ENCODE measurements at regions not wholly inside any gene's neighbourhood (a gene's known extent, or its start where the extent isn't known, plus 50 kb on each side); places are given as distances from the start of the nearest gene placed in this dataset.
"Not testable (repeated sequence)": the region's sequence is repeated elsewhere in the genome, so short reads cannot be mapped to it uniquely, and the experiment has no call there.

DNA sequence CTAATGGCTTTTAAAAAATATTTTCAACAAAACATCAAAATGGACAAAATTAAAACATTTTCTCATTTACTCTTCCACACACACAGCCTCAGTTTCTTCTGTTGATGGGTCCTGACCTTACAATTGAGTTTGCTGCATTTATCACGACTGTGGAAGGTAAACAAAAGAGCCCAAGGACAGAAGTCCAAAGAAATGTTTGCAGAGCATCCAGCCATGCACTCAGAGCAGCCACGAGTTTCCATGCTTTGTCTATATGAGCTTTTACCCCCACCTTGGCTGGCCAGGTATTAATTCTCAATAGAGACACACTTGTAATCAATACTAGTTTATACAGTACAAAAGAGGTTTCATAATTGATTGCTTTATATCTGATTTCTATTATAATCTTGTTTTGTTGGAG, 85.0 kb upstream of the WDFY3 start:
- Histone ChIP-seq H3K9ac (no peak overlapping the region), H3K9me3 (ENCODE audit: low read depth) (no peaks in the 10 kb centered on the region), H3K36me3 (ENCODE audit: low read depth) (no peaks in the 10 kb centered on the region), H3K27me3 (replicated peaks; ENCODE audit: insufficient read depth) (peaks cover 20% of the 10 kb centered on the region; the same call in 1 of the 2 replicates), H3K27ac (no peak overlapping the region), H3K9me2 (ENCODE audit: insufficient read depth) (no peaks in the 10 kb centered on the region), H3K4me3 (no peak overlapping the region), H2AFZ (no peak overlapping the region), H3K4me1 (ENCODE audit: insufficient read depth) (no peaks in the 10 kb centered on the region), H4K20me1 (ENCODE audit: insufficient read depth) (no peaks in the 10 kb centered on the region), H3K4me2 (ENCODE audit: unreplicated experiment) (no peak overlapping the region), H3F3A (ENCODE audit: insufficient read depth) (no peaks in the 10 kb centered on the region), H3K79me2 (ENCODE audit: insufficient read depth) (no peaks in the 10 kb centered on the region)
- TF ChIP-seq EZH2 (IDR thresholded peaks at IDR 0.05; ENCODE audit: insufficient read depth, poor library complexity, severe bottlenecking), result no peak
- TF ChIP-seq EZH2phosphoT487 (IDR thresholded peaks at IDR 0.05; ENCODE audit: insufficient read depth, low read depth), result no peak
- WGBS, 2 experiments (ENCODE audit: low coverage in 1 of 2, low lambda C conversion rate in 2 of 2, missing lambda C conversion rate in 2 of 2), result 10 to 12% methylated on average over 2 of the region's 2 CpGs
- DNase-seq, result no peak
- in situ Hi-C loops (cut with MboI), result no loop called here

DNA sequence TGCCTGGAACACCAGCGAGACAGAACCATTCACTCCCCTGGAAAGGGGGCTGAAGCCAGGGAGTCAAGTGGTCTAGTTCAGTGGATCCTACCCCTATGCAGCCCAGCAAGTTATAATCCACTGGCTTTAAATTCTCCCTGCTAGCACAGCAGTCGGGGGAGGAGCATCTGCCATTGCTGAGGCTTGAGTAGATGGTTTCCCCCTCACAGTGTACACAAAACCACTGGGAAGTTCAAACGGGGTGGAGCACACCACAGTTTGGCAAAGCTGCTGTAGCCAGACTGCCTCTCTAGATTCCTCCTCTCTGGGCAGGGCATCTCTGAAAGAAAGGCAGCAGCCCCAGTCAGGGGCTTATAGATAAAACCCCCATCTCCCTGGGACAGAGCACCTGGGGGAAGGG, 88.4 kb upstream of the WDFY3 start:
- in situ Hi-C loops (cut with MboI), result not testable (repeated sequence)

DNA sequence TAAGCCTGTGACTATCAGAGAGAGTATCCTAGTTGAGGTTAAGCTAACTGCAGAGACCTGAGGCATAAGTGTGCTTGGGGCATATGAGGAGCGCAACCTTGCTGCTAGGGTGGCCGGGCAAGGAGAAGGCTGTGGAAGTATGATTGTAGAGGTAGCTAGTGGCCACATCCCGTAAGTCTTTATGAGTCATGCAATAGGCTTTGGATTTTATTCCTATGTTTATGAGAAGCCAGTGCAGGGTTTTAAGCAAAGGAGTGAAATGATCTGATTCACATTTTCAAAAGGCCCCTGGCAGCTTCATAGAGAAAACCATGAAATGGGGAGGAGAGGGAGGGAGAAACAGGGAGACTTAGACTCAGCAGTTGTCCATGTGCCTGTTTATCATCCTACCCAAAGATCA, 92.1 kb upstream of the WDFY3 start:
- Histone ChIP-seq H3F3A (ENCODE audit: insufficient read depth) (no peaks in the 10 kb centered on the region), H3K27me3 (replicated peaks; ENCODE audit: insufficient read depth) (peaks cover 21% of the 10 kb centered on the region)

More for the DNA sequence above, 88.4 kb upstream of the WDFY3 start:
- not testable (repeated sequence) for DNase-seq; H3K27ac ChIP-seq; H3K9ac ChIP-seq; H3K4me1 ChIP-seq (ENCODE audit: insufficient read depth); H3K4me3 ChIP-seq; H3K9me3 ChIP-seq (ENCODE audit: low read depth); H2AFZ ChIP-seq; H3K9me2 ChIP-seq (ENCODE audit: insufficient read depth); H3K36me3 ChIP-seq (ENCODE audit: low read depth); H3K4me2 ChIP-seq (ENCODE audit: unreplicated experiment); H3K79me2 ChIP-seq (ENCODE audit: insufficient read depth); H3F3A ChIP-seq (ENCODE audit: insufficient read depth); H4K20me1 ChIP-seq (ENCODE audit: insufficient read depth)
- peaks cover 19% of the 10 kb centered on the region for H3K27me3 ChIP-seq (replicated peaks; ENCODE audit: insufficient read depth)
- WGBS, 2 experiments (ENCODE audit: low coverage in 1 of 2, low lambda C conversion rate in 2 of 2, missing lambda C conversion rate in 2 of 2), result 14 to 28% methylated on average over 3 of the region's 3 CpGs

DNA sequence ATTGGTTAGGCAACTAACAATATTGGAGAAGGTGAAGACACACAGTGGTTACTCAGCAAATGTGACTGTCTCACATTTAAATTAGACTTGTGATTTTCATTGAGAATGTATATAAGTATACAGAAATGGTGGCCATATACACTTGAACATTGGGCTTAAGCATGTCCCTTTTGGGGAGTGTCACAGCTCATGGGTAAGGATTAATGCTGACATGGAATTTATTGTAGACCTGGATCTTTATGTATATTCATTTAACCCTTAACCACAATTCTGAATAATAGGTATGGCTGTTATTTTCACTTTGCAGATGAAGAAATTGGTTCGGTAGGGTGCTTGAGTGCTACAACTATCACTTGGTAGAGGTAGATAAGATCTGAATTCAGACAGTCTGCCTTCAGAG, 95.5 kb upstream of the WDFY3 start:
- Histone ChIP-seq H3K79me2 (ENCODE audit: insufficient read depth) (no peaks in the 10 kb centered on the region), H2AFZ (no peak overlapping the region), H3K4me1 (ENCODE audit: insufficient read depth) (no peaks in the 10 kb centered on the region), H3K4me3 (no peak overlapping the region), H3K9me2 (ENCODE audit: insufficient read depth) (no peaks in the 10 kb centered on the region), H3K9me3 (ENCODE audit: low read depth) (no peaks in the 10 kb centered on the region), H3K9ac (no peak overlapping the region), H3F3A (ENCODE audit: insufficient read depth) (no peaks in the 10 kb centered on the region), H4K20me1 (ENCODE audit: insufficient read depth) (no peaks in the 10 kb centered on the region), H3K4me2 (ENCODE audit: unreplicated experiment) (no peak overlapping the region), H3K27ac (no peak overlapping the region), H3K36me3 (ENCODE audit: low read depth) (no peaks in the 10 kb centered on the region), H3K27me3 (replicated peaks; ENCODE audit: insufficient read depth) (peaks cover 12% of the 10 kb centered on the region; the same call in 1 of the 2 replicates)
- in situ Hi-C loops (cut with MboI), result no loop called here
- WGBS, 2 experiments (ENCODE audit: low coverage in 1 of 2, low lambda C conversion rate in 2 of 2, missing lambda C conversion rate in 2 of 2), result 18 to 21% methylated on average over 1 of the region's 1 CpG
- DNase-seq, result no peak
- TF ChIP-seq EZH2 (IDR thresholded peaks at IDR 0.05; ENCODE audit: insufficient read depth, poor library complexity, severe bottlenecking), result no peak
- no peak for TF ChIP-seq EZH2phosphoT487 (IDR thresholded peaks at IDR 0.05; ENCODE audit: insufficient read depth, low read depth)

More for the DNA sequence above, 92.1 kb upstream of the WDFY3 start:
- Histone ChIP-seq H3K9me2 (ENCODE audit: insufficient read depth) (no peaks in the 10 kb centered on the region), H3K4me1 (ENCODE audit: insufficient read depth) (no peaks in the 10 kb centered on the region), H4K20me1 (ENCODE audit: insufficient read depth) (no peaks in the 10 kb centered on the region), H2AFZ (no peak overlapping the region), H3K36me3 (ENCODE audit: low read depth) (no peaks in the 10 kb centered on the region), H3K9me3 (ENCODE audit: low read depth) (no peaks in the 10 kb centered on the region), H3K27ac (no peak overlapping the region), H3K4me3 (no peak overlapping the region), H3K9ac (no peak overlapping the region), H3K4me2 (ENCODE audit: unreplicated experiment) (no peak overlapping the region), H3K79me2 (ENCODE audit: insufficient read depth) (no peaks in the 10 kb centered on the region)
- in situ Hi-C loops (cut with MboI), result no loop called here
- TF ChIP-seq EZH2phosphoT487 (IDR thresholded peaks at IDR 0.05; ENCODE audit: insufficient read depth, low read depth), result no peak
- TF ChIP-seq EZH2 (IDR thresholded peaks at IDR 0.05; ENCODE audit: insufficient read depth, poor library complexity, severe bottlenecking), result no peak
- no peak for DNase-seq
- 51 to 61% methylated on average over 3 of the region's 3 CpGs for WGBS, 2 experiments (ENCODE audit: low coverage in 1 of 2, low lambda C conversion rate in 2 of 2, missing lambda C conversion rate in 2 of 2)

DNA sequence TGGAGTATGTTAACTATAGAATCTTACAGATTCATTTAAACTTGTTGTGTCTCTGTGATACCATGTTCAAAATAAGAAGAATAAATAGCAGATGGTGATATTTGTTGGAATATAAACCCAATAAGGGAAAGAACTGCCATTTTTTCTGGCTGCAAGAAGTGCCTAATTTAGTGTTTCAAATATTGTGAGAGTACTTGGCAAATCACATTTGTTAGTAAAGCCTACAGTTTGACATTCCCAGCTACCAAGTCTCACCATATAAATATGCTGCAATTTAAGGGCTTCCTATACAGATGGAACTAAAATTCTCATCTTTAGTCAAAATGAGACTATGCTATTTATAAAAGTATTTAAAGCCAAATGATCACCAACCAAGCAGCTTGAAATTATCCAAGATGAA, 96.0 kb upstream of the WDFY3 start:
- Histone ChIP-seq H3F3A (ENCODE audit: insufficient read depth) (no peaks in the 10 kb centered on the region), H3K79me2 (ENCODE audit: insufficient read depth) (no peaks in the 10 kb centered on the region), H3K4me3 (no peak overlapping the region), H3K4me2 (ENCODE audit: unreplicated experiment) (no peak overlapping the region), H3K36me3 (ENCODE audit: low read depth) (no peaks in the 10 kb centered on the region), H3K9ac (no peak overlapping the region), H2AFZ (no peak overlapping the region), H4K20me1 (ENCODE audit: insufficient read depth) (no peaks in the 10 kb centered on the region), H3K27me3 (replicated peaks; ENCODE audit: insufficient read depth) (peaks cover 12% of the 10 kb centered on the region; the same call in 1 of the 2 replicates), H3K4me1 (ENCODE audit: insufficient read depth) (no peaks in the 10 kb centered on the region), H3K9me3 (ENCODE audit: low read depth) (no peaks in the 10 kb centered on the region), H3K9me2 (ENCODE audit: insufficient read depth) (no peaks in the 10 kb centered on the region), H3K27ac (no peak overlapping the region)
- in situ Hi-C loops (cut with MboI), result no loop called here
- TF ChIP-seq EZH2phosphoT487 (IDR thresholded peaks at IDR 0.05; ENCODE audit: insufficient read depth, low read depth) (no peak), EZH2 (IDR thresholded peaks at IDR 0.05; ENCODE audit: insufficient read depth, poor library complexity, severe bottlenecking) (no peak)
- DNase-seq, result no peak
